IMR-90 (cell line): ENCODE measurements at regions not wholly inside any gene's neighbourhood (a gene's known extent, or its start where the extent isn't known, plus 50 kb on each side); places are given as distances from the start of the nearest gene placed in this dataset.

Source experiments
- ATAC-seq: fragments of 200-7000 bp; cut with Tn5 transposase; 2 replicates; pipeline ENCODE4 v1.9.1; 2020; ENCODE audit warnings: low read depth, mild to moderate bottlenecking, moderate library complexity
- BruUV-seq: library from RNA; stranded (reverse); fragments of 400-500 nt; replicated peaks from 2 replicates; lab custom pipeline; 2021; lab: Mats Ljungman, UMichigan
- CTCF ChIA-PET: fragments of 300-600 bp; formaldehyde crosslinking; extraction: SDS; loops from one replicate; lab custom pipeline; 2021; ENCODE audit warnings: antibody characterized with exemption; lab: Yijun Ruan, JAX
- POLR2A ChIA-PET: fragments of 300-600 bp; sonication (Branson Sonifier 250); formaldehyde crosslinking; loops from one replicate; lab custom pipeline; 2022; ENCODE audit warnings: antibody characterized with exemption; ENCODE audit not compliant: unreplicated experiment; lab: Charles Lee
- DNase-seq: peaks from one replicate; pipeline ENCODE4 v3.0.0; 2013
- H2AFZ ChIP-seq: replicated peaks from 2 replicates; pipeline ENCODE3; 2013; ENCODE audit warnings: low read length, mild to moderate bottlenecking; ENCODE audit not compliant: poor library complexity
- H2AK5ac ChIP-seq: 2 replicates; pipeline ENCODE4 v1.6.1; 2013; ENCODE audit warnings: low read depth, low read length, inconsistent platforms
- H2AK9ac ChIP-seq: replicated peaks from 2 replicates; pipeline ENCODE3; 2013; ENCODE audit warnings: mild to moderate bottlenecking, low read depth, low read length, moderate library complexity; ENCODE audit not compliant: poor library complexity
- H2BK120ac ChIP-seq: 2 replicates; pipeline ENCODE4 v1.6.1; 2013; ENCODE audit warnings: low read depth, low read length, inconsistent platforms
- H2BK15ac ChIP-seq: 3 replicates; pipeline ENCODE4 v1.6.1; 2013; ENCODE audit warnings: low read depth, low read length, inconsistent platforms
- H2BK20ac ChIP-seq: 2 replicates; pipeline ENCODE4 v1.6.1; 2013; ENCODE audit warnings: low read depth, mild to moderate bottlenecking, inconsistent platforms, low read length, moderate library complexity
- H2BK5ac ChIP-seq: 2 replicates; pipeline ENCODE4 v1.6.1; 2013; ENCODE audit warnings: mild to moderate bottlenecking, low read depth, low read length, inconsistent platforms; ENCODE audit not compliant: poor library complexity, severe bottlenecking
- H3K14ac ChIP-seq: replicated peaks from 2 replicates; pipeline ENCODE4 v1.6.1; 2013; ENCODE audit warnings: low read depth, low read length, inconsistent platforms
- H3K18ac ChIP-seq: 2 replicates; pipeline ENCODE4 v1.6.1; 2013; ENCODE audit warnings: low read depth, low read length, control low read depth
- H3K23ac ChIP-seq: 2 replicates; pipeline ENCODE4 v1.6.1; 2013; ENCODE audit warnings: low read depth, low read length, inconsistent platforms
- H3K27ac ChIP-seq: 2 replicates; pipeline ENCODE4 v1.5.1; 2013; ENCODE audit warnings: mild to moderate bottlenecking, control low read depth, low read length; ENCODE audit not compliant: insufficient read depth
- H3K27me3 ChIP-seq: 2 replicates; pipeline ENCODE4 v1.6.1; 2013; ENCODE audit warnings: low read length; ENCODE audit not compliant: control insufficient read depth, insufficient read depth
- H3K36me3 ChIP-seq: 2 replicates; pipeline ENCODE4 v1.6.1; 2013; ENCODE audit warnings: low read length, mixed read lengths; ENCODE audit not compliant: control insufficient read depth, insufficient read depth
- H3K4ac ChIP-seq: 2 replicates; pipeline ENCODE4 v1.6.1; 2013; ENCODE audit warnings: low read depth, low read length, inconsistent platforms
- H3K4me1 ChIP-seq: 2 replicates; pipeline ENCODE4 v1.6.1; 2013; ENCODE audit warnings: low read length, mixed read lengths; ENCODE audit not compliant: control insufficient read depth, insufficient read depth
- H3K4me2 ChIP-seq: 2 replicates; pipeline ENCODE4 v1.6.1; 2013; ENCODE audit warnings: low read depth, mild to moderate bottlenecking, control low read depth, low read length, moderate library complexity
- H3K4me3 ChIP-seq: 2 replicates; pipeline ENCODE4 v1.5.1; 2013; ENCODE audit warnings: low read depth, mild to moderate bottlenecking, control low read depth, low read length, moderate library complexity; ENCODE audit not compliant: insufficient read depth
- H3K56ac ChIP-seq: 2 replicates; pipeline ENCODE4 v1.6.1; 2013; ENCODE audit warnings: low read length, inconsistent platforms; ENCODE audit not compliant: insufficient read depth; ENCODE audit errors: extremely low read depth
- H3K79me1 ChIP-seq, 2 experiments: 2 replicates each; pipeline ENCODE4 v1.6.1; 2013; ENCODE audit warnings: low read length in 2 of 2, inconsistent platforms in 1 of 2, low read depth in 1 of 2
- H3K9ac ChIP-seq: 2 replicates; pipeline ENCODE4 v1.6.1; 2013; ENCODE audit warnings: low read depth, low read length, control low read depth
- H3K9me1 ChIP-seq: 2 replicates; pipeline ENCODE4 v1.6.1; 2013; ENCODE audit warnings: low read length, inconsistent platforms; ENCODE audit not compliant: insufficient read depth
- H3K9me3 ChIP-seq: 2 replicates; pipeline ENCODE4 v1.6.1; 2013; ENCODE audit warnings: low read length; ENCODE audit not compliant: control insufficient read depth, insufficient read depth
- H4K20me1 ChIP-seq: 2 replicates; pipeline ENCODE4 v1.6.1; 2013; ENCODE audit warnings: low read length, inconsistent platforms; ENCODE audit not compliant: insufficient read depth
- H4K5ac ChIP-seq: 2 replicates; pipeline ENCODE4 v1.6.1; 2013; ENCODE audit warnings: mild to moderate bottlenecking, low read depth, low read length, control low read depth
- H4K8ac ChIP-seq, 2 experiments: 2 replicates each; pipeline ENCODE4 v1.6.1; 2013; ENCODE audit warnings: low read depth in 2 of 2, low read length in 2 of 2, control low read depth in 1 of 2, inconsistent platforms in 1 of 2
- H4K91ac ChIP-seq: 2 replicates; pipeline ENCODE4 v1.6.1; 2013; ENCODE audit warnings: low read depth, low read length, inconsistent platforms; ENCODE audit not compliant: insufficient read depth
- BHLHE40 ChIP-seq: fragments of 150-350 bp; IDR thresholded peaks from 2 replicates; pipeline ENCODE4 v1.6.1; 2016; ENCODE audit warnings: mild to moderate bottlenecking, low read depth, low read length
- CEBPB ChIP-seq: IDR thresholded peaks from 2 replicates; pipeline ENCODE4 v1.6.1; 2012; ENCODE audit warnings: low read depth, low read length, improper control_type of control experiment
- CHD1 ChIP-seq: IDR thresholded peaks from 2 replicates; pipeline ENCODE4 v1.6.1; 2012; ENCODE audit warnings: low read depth, low read length, improper control_type of control experiment
- FOS ChIP-seq: fragments of 150-350 bp; IDR thresholded peaks from 2 replicates; pipeline ENCODE4 v1.6.1; 2016; ENCODE audit warnings: low read depth, low read length
- MAFK ChIP-seq: IDR thresholded peaks from 2 replicates; pipeline ENCODE4 v1.6.1; 2012; ENCODE audit warnings: low read depth, low read length, improper control_type of control experiment
- MAZ ChIP-seq: IDR thresholded peaks from 2 replicates; pipeline ENCODE4 v1.6.1; 2012; ENCODE audit warnings: low read depth, mild to moderate bottlenecking, low read length, improper control_type of control experiment, moderate library complexity, borderline replicate concordance
- MXI1 ChIP-seq: IDR thresholded peaks from 2 replicates; pipeline ENCODE4 v1.6.1; 2012; ENCODE audit warnings: low read depth, mild to moderate bottlenecking, low read length, moderate library complexity, borderline replicate concordance
- NFE2L2 ChIP-seq: fragments of 150-350 bp; IDR thresholded peaks from 2 replicates; pipeline ENCODE4 v1.6.1; 2016; ENCODE audit warnings: low read depth, mild to moderate bottlenecking, low read length
- POLR2A ChIP-seq: IDR thresholded peaks from 2 replicates; pipeline ENCODE4 v1.6.1; 2012; ENCODE audit warnings: mild to moderate bottlenecking, low read depth, low read length
- RAD21 ChIP-seq: IDR thresholded peaks from 2 replicates; pipeline ENCODE4 v1.6.1; 2012; ENCODE audit warnings: low read length, improper control_type of control experiment
- RCOR1 ChIP-seq: IDR thresholded peaks from 2 replicates; pipeline ENCODE4 v1.6.1; 2012; ENCODE audit warnings: mild to moderate bottlenecking, low read length, improper control_type of control experiment; ENCODE audit not compliant: insufficient replicate concordance
- RFX5 ChIP-seq: IDR thresholded peaks from 2 replicates; pipeline ENCODE4 v1.8.0; 2012; ENCODE audit warnings: low read depth, mild to moderate bottlenecking, low read length, moderate library complexity
- SMC3 ChIP-seq: fragments of 150-350 bp; IDR thresholded peaks from 2 replicates; pipeline ENCODE4 v1.6.1; 2016; ENCODE audit warnings: low read depth, mild to moderate bottlenecking, antibody characterized with exemption, low read length, moderate library complexity
- dilution Hi-C: fragments of 300-500 bp; cut with HindIII; formaldehyde crosslinking; loops from one replicate; pipeline ENCODE4 v1.14.3; 2018; ENCODE audit warnings: low sequenced_read_pairs; ENCODE audit not compliant: unreplicated experiment
- in situ Hi-C: fragments of 300-500 bp; cut with MboI; formaldehyde crosslinking; loops from 3 replicates; pipeline ENCODE4 v1.14.3; 2019; ENCODE audit warnings: low sequenced_read_pairs, inconsistent platforms, mixed read lengths
- intact Hi-C: fragments of 100-400 bp; cut with micrococcal nuclease; formaldehyde crosslinking; loops from 2 replicates; pipeline ENCODE4 v1.10.0; 2022
- TF ChIP-seq, protein P1 (sequence below): conservative IDR thresholded peaks from 2 replicates; pipeline ENCODE4 v1.5.1; 2012; ENCODE audit warnings: mild to moderate bottlenecking, low read depth, low read length, improper control_type of control experiment
- TF ChIP-seq, protein P2 (sequence below): fragments of 150-350 bp; IDR thresholded peaks from 2 replicates; pipeline ENCODE4 v1.6.1; 2016; ENCODE audit warnings: low read depth, mild to moderate bottlenecking, low read length, moderate library complexity, borderline replicate concordance

DNA sequence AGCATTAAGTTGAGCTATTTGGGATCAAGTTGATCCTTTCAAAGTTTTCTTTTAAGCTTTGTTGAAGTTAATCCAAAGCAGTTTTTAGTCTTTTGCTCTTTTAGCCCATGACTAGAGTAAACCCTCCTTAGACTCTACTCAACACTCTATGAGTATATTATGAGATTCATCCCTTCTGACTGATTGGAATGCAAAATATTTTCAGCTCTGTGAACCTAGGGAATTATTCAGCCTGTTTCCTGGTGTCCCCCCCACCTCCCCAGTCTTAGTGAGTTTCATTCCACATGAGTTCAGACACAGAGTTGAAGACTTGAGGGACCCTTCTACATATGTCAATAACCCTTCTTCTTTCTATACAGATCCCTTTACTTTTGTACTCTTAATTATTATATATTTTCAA is 413.7 kb downstream of the RFPL4B start:
- H3K4me1 ChIP-seq = no peaks in the 10 kb centered on the region
- DNase-seq = peak; percentile 16
- H3K4me3 ChIP-seq = no peak overlapping the region
- H3K23ac ChIP-seq = no peak overlapping the region
- in situ Hi-C loops = no loop called here
- no peak overlapping the region for H2AK5ac ChIP-seq
- no peak overlapping the region for H4K5ac ChIP-seq
- no peaks in the 10 kb centered on the region for H3K27me3 ChIP-seq
- CTCF ChIA-PET = no interaction called here
- no peak overlapping the region for H2BK15ac ChIP-seq
- H2BK20ac ChIP-seq = no peak overlapping the region
- POLR2A ChIA-PET = no interaction called here
- H3K14ac ChIP-seq = no peak overlapping the region
- no peak overlapping the region for H4K8ac ChIP-seq
- no peak overlapping the region for H3K9ac ChIP-seq
- H3K4me2 ChIP-seq = no peak overlapping the region
- H2AK9ac ChIP-seq = no peak overlapping the region
- H2BK120ac ChIP-seq = no peak overlapping the region
- intact Hi-C loops = no loop called here
- no peak for ATAC-seq
- no TSS peak for BruUV-seq
- no peak overlapping the region for H2AFZ ChIP-seq
- no peak overlapping the region for H2BK5ac ChIP-seq
- no peaks in the 10 kb centered on the region for H3K79me1 ChIP-seq
- no peak overlapping the region for H4K91ac ChIP-seq
- H3K27ac ChIP-seq = no peak overlapping the region
- no peak overlapping the region for H3K18ac ChIP-seq
- peaks cover 2% of the 10 kb centered on the region; the same call in 1 of the 2 replicates for H3K9me3 ChIP-seq
- dilution Hi-C loops = no loop called here
- H3K56ac ChIP-seq = no peak overlapping the region
- no peaks in the 10 kb centered on the region for H4K20me1 ChIP-seq
- no peaks in the 10 kb centered on the region for H3K36me3 ChIP-seq
- TF ChIP-seq POLR2A (no peak), RAD21 (no peak), SMC3 (no peak), RCOR1 (no peak), BHLHE40 (no peak), RFX5 (no peak), CHD1 (no peak), CEBPB (no peak), NFE2L2 (no peak), MAZ (no peak), FOS (no peak), MAFK (no peak), MXI1 (no peak)
- TF ChIP-seq, protein P1, sequence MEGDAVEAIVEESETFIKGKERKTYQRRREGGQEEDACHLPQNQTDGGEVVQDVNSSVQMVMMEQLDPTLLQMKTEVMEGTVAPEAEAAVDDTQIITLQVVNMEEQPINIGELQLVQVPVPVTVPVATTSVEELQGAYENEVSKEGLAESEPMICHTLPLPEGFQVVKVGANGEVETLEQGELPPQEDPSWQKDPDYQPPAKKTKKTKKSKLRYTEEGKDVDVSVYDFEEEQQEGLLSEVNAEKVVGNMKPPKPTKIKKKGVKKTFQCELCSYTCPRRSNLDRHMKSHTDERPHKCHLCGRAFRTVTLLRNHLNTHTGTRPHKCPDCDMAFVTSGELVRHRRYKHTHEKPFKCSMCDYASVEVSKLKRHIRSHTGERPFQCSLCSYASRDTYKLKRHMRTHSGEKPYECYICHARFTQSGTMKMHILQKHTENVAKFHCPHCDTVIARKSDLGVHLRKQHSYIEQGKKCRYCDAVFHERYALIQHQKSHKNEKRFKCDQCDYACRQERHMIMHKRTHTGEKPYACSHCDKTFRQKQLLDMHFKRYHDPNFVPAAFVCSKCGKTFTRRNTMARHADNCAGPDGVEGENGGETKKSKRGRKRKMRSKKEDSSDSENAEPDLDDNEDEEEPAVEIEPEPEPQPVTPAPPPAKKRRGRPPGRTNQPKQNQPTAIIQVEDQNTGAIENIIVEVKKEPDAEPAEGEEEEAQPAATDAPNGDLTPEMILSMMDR = no peak
- TF ChIP-seq, protein P2, sequence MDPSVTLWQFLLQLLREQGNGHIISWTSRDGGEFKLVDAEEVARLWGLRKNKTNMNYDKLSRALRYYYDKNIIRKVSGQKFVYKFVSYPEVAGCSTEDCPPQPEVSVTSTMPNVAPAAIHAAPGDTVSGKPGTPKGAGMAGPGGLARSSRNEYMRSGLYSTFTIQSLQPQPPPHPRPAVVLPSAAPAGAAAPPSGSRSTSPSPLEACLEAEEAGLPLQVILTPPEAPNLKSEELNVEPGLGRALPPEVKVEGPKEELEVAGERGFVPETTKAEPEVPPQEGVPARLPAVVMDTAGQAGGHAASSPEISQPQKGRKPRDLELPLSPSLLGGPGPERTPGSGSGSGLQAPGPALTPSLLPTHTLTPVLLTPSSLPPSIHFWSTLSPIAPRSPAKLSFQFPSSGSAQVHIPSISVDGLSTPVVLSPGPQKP = no peak
- no peaks in the 10 kb centered on the region for H3K9me1 ChIP-seq
- H3K4ac ChIP-seq = no peak overlapping the region
